ENCODE measurements at regions not wholly inside any gene's neighbourhood (a gene's known extent, or its start where the extent isn't known, plus 50 kb on each side); places are given as distances from the start of the nearest gene placed in this dataset.

DNA sequence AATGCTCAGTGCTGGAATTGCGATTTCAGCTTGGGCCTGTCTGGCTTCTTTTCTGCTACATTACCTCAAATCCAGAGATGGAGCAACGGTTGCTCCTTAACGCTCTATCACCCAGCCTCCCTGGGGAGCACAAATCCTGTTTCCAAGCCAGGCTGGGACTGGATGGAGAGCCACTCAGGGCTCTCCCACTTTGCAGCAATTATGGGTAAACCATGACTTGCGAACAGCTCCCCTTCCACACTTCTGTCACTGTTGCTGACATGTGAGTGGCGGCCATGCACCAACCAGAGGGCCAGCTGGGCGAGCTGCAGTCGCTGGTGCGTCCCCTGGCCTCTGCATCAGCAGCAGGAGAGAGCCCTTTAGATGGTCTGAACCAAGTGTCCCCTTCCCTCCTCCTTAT is 65.1 kb upstream of the RAB4A start:
- DNase-seq (no peak), ATAC-seq (no peak)
- no peaks in the 10 kb centered on the region for H3K36me3 ChIP-seq (ENCODE audit: insufficient read depth in 1 of 2, low read depth in 1 of 2)

DNA sequence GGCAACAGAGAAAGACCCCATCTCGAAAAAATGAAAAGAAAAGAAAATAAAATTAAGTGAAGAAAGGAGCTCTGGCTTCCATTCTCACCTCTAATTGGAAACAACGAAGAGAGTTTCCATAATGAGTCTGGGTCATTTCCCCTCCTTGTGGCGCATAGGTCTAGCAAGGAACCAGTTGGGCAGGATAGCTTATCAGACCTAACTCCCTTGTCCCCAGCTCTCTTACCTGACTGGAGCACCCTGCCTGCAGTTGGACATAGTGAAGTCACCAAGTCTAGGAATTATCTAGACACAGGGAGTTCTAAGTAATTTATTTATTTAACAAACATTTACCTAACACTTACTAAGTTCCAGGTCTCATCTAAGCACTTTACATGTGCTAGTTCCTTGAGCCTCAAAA is 63.0 kb upstream of the RAB4A start:
- Histone ChIP-seq H3K4me1 (peaks cover 7% of the 10 kb centered on the region), H3K9me3 (no peaks in the 10 kb centered on the region), H3K4me3 (no peak overlapping the region), H3K36me3 (ENCODE audit: insufficient read depth in 1 of 2, low read depth in 1 of 2) (no peaks in the 10 kb centered on the region), H3K27me3 (ENCODE audit: insufficient read depth in 3 of 3, low read length in 2 of 3) (no peaks in the 10 kb centered on the region), H3K27ac (no peak overlapping the region)
- DNase-seq (no peak), ATAC-seq (no peak)
- TF ChIP-seq, protein P1, sequence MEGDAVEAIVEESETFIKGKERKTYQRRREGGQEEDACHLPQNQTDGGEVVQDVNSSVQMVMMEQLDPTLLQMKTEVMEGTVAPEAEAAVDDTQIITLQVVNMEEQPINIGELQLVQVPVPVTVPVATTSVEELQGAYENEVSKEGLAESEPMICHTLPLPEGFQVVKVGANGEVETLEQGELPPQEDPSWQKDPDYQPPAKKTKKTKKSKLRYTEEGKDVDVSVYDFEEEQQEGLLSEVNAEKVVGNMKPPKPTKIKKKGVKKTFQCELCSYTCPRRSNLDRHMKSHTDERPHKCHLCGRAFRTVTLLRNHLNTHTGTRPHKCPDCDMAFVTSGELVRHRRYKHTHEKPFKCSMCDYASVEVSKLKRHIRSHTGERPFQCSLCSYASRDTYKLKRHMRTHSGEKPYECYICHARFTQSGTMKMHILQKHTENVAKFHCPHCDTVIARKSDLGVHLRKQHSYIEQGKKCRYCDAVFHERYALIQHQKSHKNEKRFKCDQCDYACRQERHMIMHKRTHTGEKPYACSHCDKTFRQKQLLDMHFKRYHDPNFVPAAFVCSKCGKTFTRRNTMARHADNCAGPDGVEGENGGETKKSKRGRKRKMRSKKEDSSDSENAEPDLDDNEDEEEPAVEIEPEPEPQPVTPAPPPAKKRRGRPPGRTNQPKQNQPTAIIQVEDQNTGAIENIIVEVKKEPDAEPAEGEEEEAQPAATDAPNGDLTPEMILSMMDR (IDR thresholded peaks at IDR 0.05) = no peak
- WGBS, 3 donors = 90 to 95% (median 92%) methylated on average over 3 of the region's 3 CpGs
- intact Hi-C loops (cut with DNase I) = no loop called here

More for the DNA sequence above, 65.1 kb upstream of the RAB4A start:
- TF ChIP-seq, protein P1 (IDR thresholded peaks at IDR 0.05) = no peak
- Histone ChIP-seq H3K27me3 (ENCODE audit: insufficient read depth in 3 of 3, low read length in 2 of 3) (no peaks in the 10 kb centered on the region), H3K4me1 (peaks cover 7% of the 10 kb centered on the region), H3K27ac (no peak overlapping the region), H3K9me3 (no peaks in the 10 kb centered on the region), H3K4me3 (no peak overlapping the region)
- WGBS, 3 donors = 80 to 84% (median 81%) methylated on average over 8 of the region's 8 CpGs
- intact Hi-C loops (cut with DNase I) = no loop called here

DNA sequence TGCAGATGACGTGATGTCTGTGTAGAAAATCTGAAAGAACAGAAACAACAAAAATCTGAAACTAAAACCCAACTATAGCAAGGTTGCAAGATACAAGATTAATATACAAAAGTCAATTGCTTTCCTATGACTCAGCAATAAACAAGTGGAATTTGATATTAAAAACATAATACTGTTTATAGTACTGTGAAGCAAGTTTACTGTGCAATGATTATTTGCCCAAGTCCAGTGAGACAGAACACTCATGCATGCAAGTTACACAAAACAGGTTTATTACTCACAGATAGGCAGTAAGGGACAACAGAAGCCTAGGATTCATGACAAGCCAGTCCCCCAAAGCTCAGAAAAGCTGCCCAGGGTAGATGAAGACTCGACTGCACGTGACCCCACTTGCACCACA is 62.4 kb upstream of the RAB4A start:
- no peaks in the 10 kb centered on the region for H3K36me3 ChIP-seq (ENCODE audit: insufficient read depth in 1 of 2, low read depth in 1 of 2)
- no peak overlapping the region for H3K4me3 ChIP-seq
- intact Hi-C loops (cut with DNase I) = no loop called here
- no peak overlapping the region for H3K27ac ChIP-seq
- H3K9me3 ChIP-seq = no peaks in the 10 kb centered on the region
- TF ChIP-seq, protein P1 (IDR thresholded peaks at IDR 0.05) = no peak
- ATAC-seq (no peak), DNase-seq (no peak)
- no peaks in the 10 kb centered on the region for H3K27me3 ChIP-seq (ENCODE audit: insufficient read depth in 3 of 3, low read length in 2 of 3)
- 69 to 92% (median 76%) methylated on average over 3 of the region's 3 CpGs for WGBS, 3 donors
- H3K4me1 ChIP-seq = peaks cover 7% of the 10 kb centered on the region

DNA sequence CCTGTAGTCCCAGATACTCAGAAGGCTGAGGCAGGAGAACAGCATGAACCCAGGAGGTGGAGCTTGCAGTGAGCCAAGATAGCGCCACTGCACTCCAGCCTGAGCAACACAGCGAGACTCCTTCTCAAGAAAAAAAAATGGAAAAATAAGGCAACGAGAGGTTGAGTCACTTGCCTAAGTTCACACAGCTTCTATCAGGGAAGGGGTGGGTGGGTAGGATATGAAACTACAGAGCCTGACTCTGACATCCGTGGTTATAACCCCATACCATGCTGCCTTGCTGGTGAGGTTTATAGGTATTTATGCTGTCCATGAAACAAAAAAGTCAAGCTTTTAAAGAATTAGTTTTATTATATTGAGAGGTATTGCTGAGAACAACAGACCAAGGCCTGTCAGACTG is 61.5 kb upstream of the RAB4A start:
- intact Hi-C loops (cut with DNase I) = no loop called here
- H3K9me3 ChIP-seq = no peaks in the 10 kb centered on the region
- WGBS, 3 donors = 90 to 91% (median 91%) methylated on average over 4 of the region's 4 CpGs
- H3K4me3 ChIP-seq = no peak overlapping the region
- H3K27ac ChIP-seq = no peak overlapping the region
- no peak for DNase-seq
- ATAC-seq = no peak
- no peaks in the 10 kb centered on the region for H3K36me3 ChIP-seq (ENCODE audit: insufficient read depth in 1 of 2, low read depth in 1 of 2)
- no peaks in the 10 kb centered on the region for H3K27me3 ChIP-seq (ENCODE audit: insufficient read depth in 3 of 3, low read length in 2 of 3)
- peaks cover 7% of the 10 kb centered on the region for H3K4me1 ChIP-seq
- TF ChIP-seq, protein P1 (IDR thresholded peaks at IDR 0.05) = no peak

DNA sequence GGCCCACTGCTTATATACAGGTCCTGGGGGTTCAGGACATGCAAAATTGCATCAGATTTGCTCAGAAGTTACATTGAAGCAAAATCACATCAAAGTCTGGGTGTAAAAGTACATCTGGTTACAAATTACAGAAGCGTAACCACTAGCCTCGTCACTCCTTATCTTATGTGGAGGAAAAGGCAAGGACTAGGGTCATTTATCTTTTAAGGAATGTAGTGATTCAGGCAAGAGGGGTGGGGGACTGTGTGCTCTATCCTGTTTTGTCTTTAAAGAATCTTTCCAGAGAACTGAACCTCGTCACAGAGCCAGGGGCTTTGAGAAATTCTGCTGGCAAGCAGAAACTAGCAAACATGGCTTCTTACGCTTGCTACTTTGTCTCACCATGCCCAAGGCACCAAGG is 61.1 kb upstream of the RAB4A start:
- no peak for DNase-seq
- H3K36me3 ChIP-seq (ENCODE audit: insufficient read depth in 1 of 2, low read depth in 1 of 2) = no peaks in the 10 kb centered on the region
- H3K27me3 ChIP-seq (ENCODE audit: insufficient read depth in 3 of 3, low read length in 2 of 3) = no peaks in the 10 kb centered on the region
- no peak overlapping the region for H3K27ac ChIP-seq
- no peak overlapping the region for H3K4me3 ChIP-seq
- H3K9me3 ChIP-seq = no peaks in the 10 kb centered on the region
- whole genome bisulfite sequencing, 3 donors = 91 to 96% (median 96%) methylated on average over 4 of the region's 4 CpGs
- intact Hi-C loops (cut with DNase I) = no loop called here
- no peak for ATAC-seq
- TF ChIP-seq, protein P1 (IDR thresholded peaks at IDR 0.05) = no peak
- peaks cover 7% of the 10 kb centered on the region for H3K4me1 ChIP-seq

Measured in psoas muscle (tissue), 7 donors.